ENCODE measurements at regions not wholly inside any gene's neighbourhood (a gene's known extent, or its start where the extent isn't known, plus 50 kb on each side); places are given as distances from the start of the nearest gene placed in this dataset.

DNA sequence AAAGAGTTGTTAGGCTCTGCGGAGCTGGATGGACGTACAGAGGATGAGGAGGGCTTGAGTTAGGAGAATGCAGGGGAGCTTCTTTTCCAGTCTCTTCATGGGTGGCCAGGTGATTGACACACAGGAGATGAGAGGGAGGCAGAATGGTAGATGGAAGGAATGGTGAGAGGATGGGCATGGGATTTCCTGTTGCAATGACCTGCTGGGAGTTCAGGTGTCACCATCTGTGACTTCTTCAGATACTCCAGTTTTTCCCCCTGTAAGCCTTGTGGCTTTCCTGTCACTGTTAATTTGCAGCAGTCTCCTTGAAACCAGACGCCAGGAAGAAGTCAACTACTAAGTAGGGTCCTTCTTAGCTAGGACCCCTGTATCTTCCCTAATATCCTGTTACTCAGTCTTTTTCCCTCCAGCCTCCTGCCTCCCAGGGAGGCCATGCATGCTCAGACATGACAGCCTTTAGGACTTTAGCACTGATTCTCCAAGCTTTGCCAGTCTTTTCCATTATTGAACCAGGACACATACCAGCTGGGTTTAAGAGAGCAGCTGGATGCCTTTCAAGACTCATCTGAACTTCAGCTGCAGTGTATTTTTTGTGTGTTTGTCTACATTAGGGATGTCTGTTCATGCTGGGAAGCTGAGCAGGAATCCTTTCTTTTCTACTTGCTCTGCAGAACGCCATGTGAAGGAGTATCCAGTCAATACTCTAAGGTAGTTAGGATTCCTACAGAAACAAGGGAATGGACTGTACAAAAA is 67.2 kb upstream of the CD180 start:
- TF ChIP-seq, protein P1, sequence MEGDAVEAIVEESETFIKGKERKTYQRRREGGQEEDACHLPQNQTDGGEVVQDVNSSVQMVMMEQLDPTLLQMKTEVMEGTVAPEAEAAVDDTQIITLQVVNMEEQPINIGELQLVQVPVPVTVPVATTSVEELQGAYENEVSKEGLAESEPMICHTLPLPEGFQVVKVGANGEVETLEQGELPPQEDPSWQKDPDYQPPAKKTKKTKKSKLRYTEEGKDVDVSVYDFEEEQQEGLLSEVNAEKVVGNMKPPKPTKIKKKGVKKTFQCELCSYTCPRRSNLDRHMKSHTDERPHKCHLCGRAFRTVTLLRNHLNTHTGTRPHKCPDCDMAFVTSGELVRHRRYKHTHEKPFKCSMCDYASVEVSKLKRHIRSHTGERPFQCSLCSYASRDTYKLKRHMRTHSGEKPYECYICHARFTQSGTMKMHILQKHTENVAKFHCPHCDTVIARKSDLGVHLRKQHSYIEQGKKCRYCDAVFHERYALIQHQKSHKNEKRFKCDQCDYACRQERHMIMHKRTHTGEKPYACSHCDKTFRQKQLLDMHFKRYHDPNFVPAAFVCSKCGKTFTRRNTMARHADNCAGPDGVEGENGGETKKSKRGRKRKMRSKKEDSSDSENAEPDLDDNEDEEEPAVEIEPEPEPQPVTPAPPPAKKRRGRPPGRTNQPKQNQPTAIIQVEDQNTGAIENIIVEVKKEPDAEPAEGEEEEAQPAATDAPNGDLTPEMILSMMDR (IDR thresholded peaks at IDR 0.05) = no peak
- TF ChIP-seq EZH2 (IDR thresholded peaks at IDR 0.05) = no peak
- TF ChIP-seq EZH2phosphoT487 (IDR thresholded peaks at IDR 0.05) = no peak

All from neural progenitor cell (in vitro differentiated cells).